VCaP (cell line): ENCODE measurements at regions not wholly inside any gene's neighbourhood (a gene's known extent, or its start where the extent isn't known, plus 50 kb on each side); places are given as distances from the start of the nearest gene placed in this dataset.

Experiments used
- H3K27ac ChIP-seq: fragments of 450-650 bp; 2 replicates; pipeline ENCODE4 v1.5.1; 2017
- TF ChIP-seq, protein P1 (sequence below): fragments of 450-650 bp; conservative IDR thresholded peaks from 2 replicates; pipeline ENCODE4 v1.5.1; 2017; ENCODE audit warnings: mild to moderate bottlenecking, moderate library complexity

DNA sequence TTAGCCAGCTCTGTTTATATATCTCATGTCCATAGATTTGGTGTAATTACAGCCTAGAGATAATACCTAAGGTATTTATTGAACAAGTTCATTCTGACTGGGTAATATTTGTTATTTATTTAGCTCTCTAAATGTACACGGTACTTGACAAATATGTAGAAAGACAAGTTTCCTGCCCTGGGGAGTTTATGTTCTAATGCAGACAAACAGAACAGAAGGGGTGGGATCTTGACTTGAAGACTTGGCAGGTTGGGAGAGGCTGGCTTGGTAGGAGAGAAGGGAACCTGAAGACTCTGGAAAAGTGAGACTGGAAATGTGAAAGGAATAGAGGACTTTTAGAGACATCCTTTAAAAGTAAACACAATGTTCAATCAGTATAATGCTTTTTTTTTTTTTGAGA is 97.7 kb upstream of the CDK6 start:
- TF ChIP-seq, protein P1, sequence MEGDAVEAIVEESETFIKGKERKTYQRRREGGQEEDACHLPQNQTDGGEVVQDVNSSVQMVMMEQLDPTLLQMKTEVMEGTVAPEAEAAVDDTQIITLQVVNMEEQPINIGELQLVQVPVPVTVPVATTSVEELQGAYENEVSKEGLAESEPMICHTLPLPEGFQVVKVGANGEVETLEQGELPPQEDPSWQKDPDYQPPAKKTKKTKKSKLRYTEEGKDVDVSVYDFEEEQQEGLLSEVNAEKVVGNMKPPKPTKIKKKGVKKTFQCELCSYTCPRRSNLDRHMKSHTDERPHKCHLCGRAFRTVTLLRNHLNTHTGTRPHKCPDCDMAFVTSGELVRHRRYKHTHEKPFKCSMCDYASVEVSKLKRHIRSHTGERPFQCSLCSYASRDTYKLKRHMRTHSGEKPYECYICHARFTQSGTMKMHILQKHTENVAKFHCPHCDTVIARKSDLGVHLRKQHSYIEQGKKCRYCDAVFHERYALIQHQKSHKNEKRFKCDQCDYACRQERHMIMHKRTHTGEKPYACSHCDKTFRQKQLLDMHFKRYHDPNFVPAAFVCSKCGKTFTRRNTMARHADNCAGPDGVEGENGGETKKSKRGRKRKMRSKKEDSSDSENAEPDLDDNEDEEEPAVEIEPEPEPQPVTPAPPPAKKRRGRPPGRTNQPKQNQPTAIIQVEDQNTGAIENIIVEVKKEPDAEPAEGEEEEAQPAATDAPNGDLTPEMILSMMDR: no peak
- peak overlapping the region; percentile 14; the same call in 1 of the 2 replicates for H3K27ac ChIP-seq

GRCh38 chr7:92932450-92932849 is 96.1 kb upstream of the CDK6 start:
- TF ChIP-seq, protein P1: no peak
- H3K27ac ChIP-seq: no peak overlapping the region

- H3K27ac ChIP-seq: no peak overlapping the region
- TF ChIP-seq, protein P1: no peak
Measured at GRCh38 chr7:92930404-92930803, 94.0 kb upstream of the CDK6 start.

- H3K27ac ChIP-seq: no peak overlapping the region
- TF ChIP-seq, protein P1: no peak
Measured at GRCh38 chr7:92926697-92927044, 90.3 kb upstream of the CDK6 start.

- TF ChIP-seq, protein P1: no peak
- no peak overlapping the region for H3K27ac ChIP-seq
Measured at GRCh38 chr7:92925876-92926696, 89.7 kb upstream of the CDK6 start.

DNA sequence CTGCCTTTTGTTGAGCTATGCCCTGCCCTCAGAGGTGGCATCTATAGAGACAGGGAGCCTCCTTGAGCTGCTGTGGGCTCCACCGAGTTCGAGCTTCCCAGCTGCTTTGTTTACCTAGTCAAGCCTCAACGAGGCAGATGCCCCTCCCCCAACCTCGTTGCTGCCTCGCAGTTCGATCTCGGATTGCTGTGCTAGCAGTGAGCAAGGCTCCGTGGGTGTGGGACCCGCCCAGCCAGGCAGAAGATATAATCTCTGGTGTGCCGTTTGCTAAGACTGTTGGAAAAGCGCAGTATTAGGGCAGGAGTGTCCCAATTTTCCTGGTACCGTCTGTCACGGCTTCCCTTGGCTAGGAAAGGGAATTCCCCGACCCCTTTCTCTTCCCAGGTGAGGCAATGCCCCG is 88.4 kb upstream of the CDK6 start:
- H3K27ac ChIP-seq: no peak overlapping the region
- TF ChIP-seq, protein P1: no peak

DNA sequence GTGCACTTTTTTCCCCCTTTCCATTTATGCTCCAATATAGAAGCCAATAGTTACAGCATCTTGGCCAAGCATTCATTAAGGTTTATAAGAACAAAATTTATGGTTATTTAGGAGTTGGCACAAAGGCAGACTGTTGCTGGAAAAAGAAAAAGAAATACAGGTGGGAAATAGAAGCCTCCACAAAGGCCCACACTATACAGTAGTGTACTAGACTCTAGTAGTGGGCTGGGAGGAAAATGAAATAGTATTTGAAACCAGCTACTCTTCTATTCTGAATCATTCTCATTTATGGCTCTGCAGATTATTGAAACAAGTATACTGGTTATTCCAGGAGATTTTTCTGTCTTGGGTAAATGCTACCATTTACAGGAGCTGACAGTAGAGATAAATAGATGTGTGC is 80.9 kb upstream of the CDK6 start:
- TF ChIP-seq, protein P1: no peak
- no peak overlapping the region for H3K27ac ChIP-seq
